Epidermal melanocyte (primary cell): ENCODE measurements at regions not wholly inside any gene's neighbourhood (a gene's known extent, or its start where the extent isn't known, plus 50 kb on each side); places are given as distances from the start of the nearest gene placed in this dataset.
A peak's percentile ranks its signal among the peaks of the same experiment; 100 is the strongest.
"Not testable (repeated sequence)": the region's sequence is repeated elsewhere in the genome, so short reads cannot be mapped to it uniquely, and the experiment has no call there.

ENCODE experiments used
- DNase-seq: peaks from one replicate; pipeline ENCODE4 v3.0.0; 2011; ENCODE audit warnings: low spot score; ENCODE audit not compliant: insufficient read length

DNA sequence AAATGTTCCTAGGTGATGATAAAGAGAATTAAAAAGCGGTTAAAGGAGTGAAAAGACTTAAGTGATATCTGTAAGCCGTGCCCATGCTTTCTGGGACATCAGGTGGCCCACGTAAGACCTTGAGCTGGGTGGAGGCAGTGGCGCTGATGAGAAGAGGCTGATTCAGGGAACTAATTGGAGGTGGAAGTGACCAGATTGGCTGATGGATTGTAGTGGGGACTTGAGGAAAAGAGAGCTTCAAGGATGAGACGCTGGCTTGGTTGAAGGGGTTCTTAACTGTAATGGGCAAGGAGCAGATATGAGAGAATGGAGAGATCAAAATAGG is 69.1 kb upstream of the EP300 start:
- no peak for DNase-seq

DNA sequence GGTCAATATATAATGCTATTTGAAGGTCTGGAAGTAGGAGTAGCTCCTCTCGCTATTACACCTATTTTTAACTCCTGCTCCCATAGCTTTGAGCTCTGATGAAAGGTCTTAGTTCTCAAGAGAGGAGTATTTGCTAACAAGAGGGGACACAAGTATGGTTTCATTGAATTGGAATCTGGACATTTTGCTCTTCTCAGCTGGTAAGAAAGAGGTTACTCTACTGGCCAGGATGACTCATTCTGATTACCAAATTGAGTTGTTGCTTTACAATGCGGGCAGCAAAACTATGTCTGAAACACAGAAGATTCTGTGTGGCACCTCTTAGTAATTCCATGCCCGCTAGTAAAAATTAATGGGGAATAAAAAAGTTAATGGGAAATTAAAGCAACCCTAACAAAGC is 63.6 kb upstream of the EP300 start:
- DNase-seq: peak; percentile 59

DNA sequence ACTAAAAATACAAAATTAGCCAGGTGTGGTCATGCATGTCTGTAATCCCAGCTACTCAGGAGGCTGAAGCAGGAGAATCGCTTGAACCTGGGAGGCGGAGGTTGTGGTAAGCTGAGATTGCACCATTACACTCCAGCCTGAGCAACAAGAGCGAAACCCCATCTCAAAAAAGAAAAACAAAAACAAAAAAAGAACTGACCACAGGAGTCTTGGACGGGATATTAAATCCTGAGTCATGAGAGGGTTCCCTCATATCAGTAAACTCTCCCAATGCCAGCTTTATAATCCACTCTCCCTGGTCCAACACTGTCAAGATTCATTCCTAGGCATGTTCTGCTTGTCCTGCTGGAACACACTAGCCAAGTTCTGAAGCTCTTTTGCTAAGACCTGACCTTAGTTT is 61.5 kb upstream of the EP300 start:
- DNase-seq: no peak

DNA sequence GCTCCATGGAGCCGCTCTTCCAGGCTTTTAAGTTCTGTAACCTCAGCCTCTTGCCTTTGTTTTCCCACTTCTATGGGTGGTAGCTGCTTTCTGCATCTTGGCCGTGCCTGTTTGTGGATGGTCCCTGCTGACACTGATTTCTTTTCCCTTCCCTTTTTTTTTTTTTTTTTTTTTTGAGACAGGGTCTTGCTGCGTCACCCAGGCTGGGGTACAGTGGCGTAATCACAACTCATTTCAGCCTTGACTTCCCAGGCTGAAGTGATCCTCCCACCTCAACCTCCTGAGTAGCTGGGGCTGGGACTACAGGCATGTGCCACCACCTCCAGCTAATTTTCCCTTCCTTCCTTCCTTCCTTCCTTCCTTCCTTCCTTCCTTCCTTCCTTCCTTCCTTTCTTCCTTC is 57.7 kb upstream of the EP300 start:
- no peak for DNase-seq

DNA sequence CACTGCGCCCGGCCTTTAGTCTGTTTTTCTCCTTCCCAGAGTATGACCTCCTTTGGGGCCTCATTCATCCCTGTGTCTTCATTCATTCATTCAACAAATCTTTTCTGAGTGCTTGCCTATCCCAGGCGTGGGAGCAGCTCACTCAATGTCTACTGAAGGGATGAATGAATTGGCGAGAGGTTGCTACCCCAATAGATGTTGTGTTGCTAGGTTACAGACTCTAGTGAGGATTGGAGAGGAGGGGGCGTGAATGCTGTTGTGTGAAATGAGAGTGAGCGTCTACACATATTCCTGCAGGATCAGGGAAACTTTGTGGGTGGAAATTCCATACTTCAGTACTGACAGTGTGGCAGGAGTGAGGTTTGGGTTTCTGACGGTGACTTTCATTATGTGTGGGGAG is 55.5 kb upstream of the EP300 start:
- DNase-seq: no peak

DNA sequence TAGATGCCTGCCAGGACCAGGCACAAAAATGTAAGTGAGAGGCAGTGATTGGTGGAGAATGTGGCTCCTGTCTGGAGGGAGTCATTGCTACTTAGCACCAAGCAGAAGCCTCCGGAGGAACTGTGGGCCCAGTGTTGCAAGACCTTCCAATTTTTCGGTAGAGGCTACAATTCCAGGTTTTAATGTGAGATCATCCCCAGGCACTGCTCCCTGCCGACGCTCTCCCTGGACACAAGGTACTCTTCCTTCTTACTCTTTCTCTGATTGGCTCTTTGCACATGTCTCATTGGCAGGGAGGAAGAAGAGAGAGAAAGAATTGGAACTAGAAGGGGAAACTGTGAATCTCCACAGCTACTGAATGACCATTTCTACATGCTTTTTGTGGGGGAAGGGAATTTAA is 53.7 kb upstream of the EP300 start:
- DNase-seq: no peak

DNA sequence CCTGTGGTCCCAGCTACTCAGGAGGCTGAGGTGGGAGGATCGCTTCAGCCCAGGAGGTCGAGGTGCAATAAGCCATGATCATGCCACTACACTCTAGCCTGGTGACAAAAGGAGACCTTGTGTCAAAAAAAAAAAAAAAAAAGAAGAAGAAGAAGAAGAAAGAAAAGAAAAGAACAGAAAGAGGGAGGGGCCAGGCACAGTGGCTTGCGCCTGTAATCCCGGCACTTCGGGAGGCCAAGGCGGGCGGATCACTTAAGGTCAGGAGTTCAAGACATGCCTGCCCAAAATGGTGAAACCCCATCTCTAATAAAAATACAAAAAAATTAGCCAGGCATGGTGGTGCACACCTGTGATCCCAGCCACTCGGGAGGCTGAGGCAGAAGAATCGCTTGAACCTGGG is 52.8 kb upstream of the EP300 start:
- not testable (repeated sequence) for DNase-seq

DNA sequence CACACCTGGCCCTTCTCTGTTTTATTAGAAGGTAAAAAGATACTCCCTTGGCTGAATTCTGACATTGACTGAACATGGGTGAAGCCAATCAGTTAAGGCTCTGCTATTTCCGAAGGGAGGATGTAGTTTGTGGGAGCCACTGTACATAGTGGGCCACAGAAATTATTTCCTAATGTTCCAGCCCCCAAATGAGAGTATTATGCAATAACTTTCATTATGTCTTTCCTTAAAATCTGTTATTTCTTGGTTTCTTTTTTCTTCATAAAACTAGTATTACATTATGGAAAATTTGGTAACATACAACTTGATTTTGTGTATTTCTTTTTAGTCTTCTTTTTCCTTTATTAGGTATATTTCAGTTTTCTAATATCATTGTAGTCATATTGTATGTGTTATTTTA is 51.9 kb upstream of the EP300 start:
- DNase-seq: no peak

DNA sequence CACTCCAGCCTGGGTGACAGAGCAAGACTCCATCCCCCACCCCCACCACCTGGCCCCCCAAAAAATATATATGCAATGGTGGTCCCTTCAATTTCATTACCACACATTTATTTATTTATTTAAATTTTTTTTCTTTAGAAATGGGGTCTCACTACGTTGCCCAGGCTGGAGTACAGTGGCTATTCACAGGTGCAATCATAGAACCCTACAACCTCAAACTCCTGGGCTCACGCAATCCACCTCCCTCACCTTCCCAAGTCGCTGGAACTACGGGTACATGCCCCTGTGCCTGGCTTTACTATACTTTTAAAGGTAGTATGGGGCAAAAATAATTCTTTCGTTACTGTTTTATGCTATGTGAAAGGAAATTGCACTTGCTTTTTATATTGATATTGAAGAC is 50.9 kb upstream of the EP300 start:
- DNase-seq: no peak
